CD14-positive monocyte (primary cell): ENCODE measurements at regions not wholly inside any gene's neighbourhood (a gene's known extent, or its start where the extent isn't known, plus 50 kb on each side); places are given as distances from the start of the nearest gene placed in this dataset.

Experiments used
- DNase-seq, 3 donors: peaks; one replicate each; pipeline ENCODE4 v3.0.0-alpha.2; 2011 to 2022
- H2AFZ ChIP-seq: 2 replicates; pipeline ENCODE4 v1.6.0; 2012; ENCODE audit warnings: mild to moderate bottlenecking, low read depth, low read length, inconsistent platforms; ENCODE audit not compliant: insufficient read depth, poor library complexity, severe bottlenecking
- H3K27ac ChIP-seq, 2 donors: 1 replicate in 1 of 2; 2 replicates in 1 of 2; pipeline ENCODE4 v1.5.1; 2012 to 2013; ENCODE audit warnings: low read length in 2 of 2, control low read depth in 1 of 2, inconsistent platforms in 1 of 2, low read depth in 1 of 2, mild to moderate bottlenecking in 1 of 2
- H3K27me3 ChIP-seq, 2 donors: one replicate each; pipeline versions ENCODE4 v1.6.0 to v1.6.1; 2011 to 2013; ENCODE audit warnings: low read length in 2 of 2; ENCODE audit not compliant: control insufficient read depth in 2 of 2, insufficient read depth in 2 of 2
- H3K36me3 ChIP-seq, 2 donors: replicated peaks in 1 of 2; 1 replicate in 1 of 2; 2 replicates in 1 of 2; pipeline versions ENCODE4 v1.5.1 to v1.6.1; 2012 to 2013; ENCODE audit warnings: low read length in 2 of 2, control low read depth in 1 of 2, inconsistent platforms in 1 of 2, mild to moderate bottlenecking in 1 of 2; ENCODE audit not compliant: insufficient read depth in 2 of 2, control insufficient read depth in 1 of 2
- H3K4me1 ChIP-seq, 2 donors: 1 replicate in 1 of 2; 2 replicates in 1 of 2; pipeline versions ENCODE4 v1.5.1 to v1.6.1; 2012 to 2013; ENCODE audit warnings: low read length in 2 of 2, control low read depth in 1 of 2, inconsistent platforms in 1 of 2, mild to moderate bottlenecking in 1 of 2, moderate library complexity in 1 of 2; ENCODE audit not compliant: insufficient read depth in 2 of 2, control insufficient read depth in 1 of 2
- H3K4me2 ChIP-seq: replicated peaks from 2 replicates; pipeline ENCODE3; 2012; ENCODE audit warnings: low read length, moderate library complexity, mild to moderate bottlenecking; ENCODE audit not compliant: poor library complexity, severe bottlenecking; ENCODE audit errors: extremely low read depth
- H3K4me3 ChIP-seq, 3 experiments: fragments of 200-600 bp in 1 of 3; sonication (generic) in 1 of 3; replicated peaks in 1 of 3; 1 replicate in 2 of 3; 2 replicates in 1 of 3; pipeline ENCODE4 v1.5.1; 2011 to 2013; ENCODE audit warnings: low read length in 3 of 3, mild to moderate bottlenecking in 3 of 3, control low read depth in 2 of 3, low read depth in 2 of 3, inconsistent platforms in 1 of 3, moderate library complexity in 1 of 3
- H3K79me2 ChIP-seq: 2 replicates; pipeline ENCODE4 v1.6.0; 2012; ENCODE audit warnings: mild to moderate bottlenecking, control low read depth, inconsistent platforms, low read length, moderate library complexity; ENCODE audit not compliant: insufficient read depth
- H3K9ac ChIP-seq: 2 replicates; pipeline ENCODE4 v1.6.0; 2017; ENCODE audit warnings: low read length, mild to moderate bottlenecking; ENCODE audit not compliant: insufficient read depth, poor library complexity, severe bottlenecking
- H3K9me3 ChIP-seq, 2 donors: replicated peaks in 1 of 2; 1 replicate in 1 of 2; 2 replicates in 1 of 2; pipeline versions ENCODE4 v1.5.1 to v1.6.1; 2012 to 2013; ENCODE audit warnings: low read length in 2 of 2, control low read depth in 1 of 2; ENCODE audit not compliant: control insufficient read depth in 1 of 2, insufficient read depth in 1 of 2
- H4K20me1 ChIP-seq: 2 replicates; pipeline ENCODE4 v1.6.0; 2012; ENCODE audit warnings: mild to moderate bottlenecking, low read length, control low read depth, moderate library complexity; ENCODE audit not compliant: insufficient read depth
- H3K27ac Mint-ChIP-seq, 7 donors: one replicate each; pipeline ENCODE4 v1.8.0; 2020; ENCODE audit warnings: mild to moderate bottlenecking in 7 of 7, mixed read lengths in 7 of 7, moderate library complexity in 6 of 7, inconsistent platforms in 2 of 7
- H3K27me3 Mint-ChIP-seq, 3 donors: one replicate each; pipeline ENCODE4 v1.8.0; 2021 to 2022; ENCODE audit warnings: low read depth in 3 of 3, mild to moderate bottlenecking in 3 of 3, mixed read lengths in 3 of 3, moderate library complexity in 3 of 3, inconsistent platforms in 1 of 3
- H3K36me3 Mint-ChIP-seq, 2 donors: one replicate each; pipeline ENCODE4 v1.8.0; 2020; ENCODE audit warnings: mixed read lengths in 2 of 2, inconsistent platforms in 1 of 2, mild to moderate bottlenecking in 1 of 2
- H3K4me1 Mint-ChIP-seq: one replicate; pipeline ENCODE4 v1.8.0; 2020; ENCODE audit warnings: mild to moderate bottlenecking, mixed read lengths
- H3K4me3 Mint-ChIP-seq, 2 donors: one replicate each; pipeline ENCODE4 v1.8.0; 2020; ENCODE audit warnings: mild to moderate bottlenecking in 2 of 2, mixed read lengths in 2 of 2, moderate library complexity in 1 of 2
- H3K9me3 Mint-ChIP-seq, 7 donors: one replicate each; pipeline ENCODE4 v1.8.0; 2020 to 2022; ENCODE audit warnings: mixed read lengths in 7 of 7, mild to moderate bottlenecking in 6 of 7, moderate library complexity in 6 of 7, inconsistent platforms in 2 of 7
- WGBS: methylation state at CpG from one replicate; pipeline ENCODE4 v1.1.5; 2013; ENCODE audit warnings: missing lambda C conversion rate; ENCODE audit not compliant: insufficient coverage; 5-methylcytosine and 5-hydroxymethylcytosine counted together
- intact Hi-C, 2 donors: fragments of 100-400 bp; cut with micrococcal nuclease; formaldehyde crosslinking; loops; one replicate each; pipeline versions ENCODE4 v1.15.0 to v1.15.1; 2023
- TF ChIP-seq, protein P1 (sequence below): fragments of 200-600 bp; IDR thresholded peaks from one replicate; pipeline ENCODE4 v1.8.0; 2022; ENCODE audit warnings: antibody characterized with exemption, mild to moderate bottlenecking

DNA sequence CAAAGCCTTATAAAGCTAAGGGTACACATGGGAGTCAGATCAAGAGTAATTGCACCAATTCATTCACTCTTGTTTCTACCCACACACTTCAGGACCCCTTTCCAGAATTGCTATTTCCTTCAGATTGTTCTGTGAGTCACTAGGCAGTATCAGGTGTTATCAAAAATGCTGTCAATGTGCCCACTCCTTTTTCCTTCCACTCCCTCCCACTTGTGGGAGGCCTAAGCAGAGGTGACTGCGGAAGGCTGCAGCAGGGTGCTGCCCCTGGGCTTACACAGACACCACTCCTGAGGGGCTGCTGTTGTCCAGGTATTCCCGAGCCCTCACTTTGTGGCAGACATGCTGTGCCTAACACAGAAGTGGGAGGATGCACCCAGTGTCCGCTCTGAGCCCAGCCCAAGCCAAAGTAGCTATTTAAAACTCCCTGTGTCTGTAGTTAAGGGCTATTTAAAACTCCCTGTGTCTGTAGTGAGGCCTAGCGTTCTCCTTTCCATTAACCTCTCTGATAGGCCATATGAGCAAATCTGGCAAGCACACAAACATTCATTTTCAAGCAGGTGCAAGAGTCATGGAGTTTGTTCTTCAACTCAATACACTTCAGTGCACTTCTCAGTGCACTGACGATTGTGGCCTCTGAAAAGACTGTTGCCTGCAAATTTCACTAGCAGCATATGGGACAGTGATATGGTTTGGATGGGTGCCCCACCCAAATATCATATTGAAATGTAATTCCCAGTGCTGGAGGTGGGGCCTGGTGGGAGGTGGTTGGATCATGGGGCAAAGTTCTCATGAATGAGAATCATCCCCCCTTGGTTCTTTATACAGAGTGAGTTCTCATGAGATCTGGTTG, 117.8 kb downstream of the PHLDA1 start:
- Mint-ChIP-seq H3K27me3 (peaks cover 3 to 12% (median 7%) of the 10 kb centered on the region in 3 donors), H3K4me1 (no peaks in the 10 kb centered on the region), H3K27ac (no peak overlapping the region), H3K4me3 (no peak overlapping the region), H3K36me3 (no peaks in the 10 kb centered on the region), H3K9me3 (peaks cover 0 to 4% (median 0%) of the 10 kb centered on the region in 7 donors)
- Histone ChIP-seq H3K27ac (no peak overlapping the region), H2AFZ (no peak overlapping the region), H3K4me3 (no peak overlapping the region), H3K4me1 (no peaks in the 10 kb centered on the region), H3K27me3 (no peaks in the 10 kb centered on the region), H4K20me1 (no peaks in the 10 kb centered on the region), H3K79me2 (no peaks in the 10 kb centered on the region), H3K9me3 (no peaks in the 10 kb centered on the region), H3K36me3 (no peaks in the 10 kb centered on the region), H3K4me2 (no peak overlapping the region), H3K9ac (no peak overlapping the region)
- TF ChIP-seq, protein P1, sequence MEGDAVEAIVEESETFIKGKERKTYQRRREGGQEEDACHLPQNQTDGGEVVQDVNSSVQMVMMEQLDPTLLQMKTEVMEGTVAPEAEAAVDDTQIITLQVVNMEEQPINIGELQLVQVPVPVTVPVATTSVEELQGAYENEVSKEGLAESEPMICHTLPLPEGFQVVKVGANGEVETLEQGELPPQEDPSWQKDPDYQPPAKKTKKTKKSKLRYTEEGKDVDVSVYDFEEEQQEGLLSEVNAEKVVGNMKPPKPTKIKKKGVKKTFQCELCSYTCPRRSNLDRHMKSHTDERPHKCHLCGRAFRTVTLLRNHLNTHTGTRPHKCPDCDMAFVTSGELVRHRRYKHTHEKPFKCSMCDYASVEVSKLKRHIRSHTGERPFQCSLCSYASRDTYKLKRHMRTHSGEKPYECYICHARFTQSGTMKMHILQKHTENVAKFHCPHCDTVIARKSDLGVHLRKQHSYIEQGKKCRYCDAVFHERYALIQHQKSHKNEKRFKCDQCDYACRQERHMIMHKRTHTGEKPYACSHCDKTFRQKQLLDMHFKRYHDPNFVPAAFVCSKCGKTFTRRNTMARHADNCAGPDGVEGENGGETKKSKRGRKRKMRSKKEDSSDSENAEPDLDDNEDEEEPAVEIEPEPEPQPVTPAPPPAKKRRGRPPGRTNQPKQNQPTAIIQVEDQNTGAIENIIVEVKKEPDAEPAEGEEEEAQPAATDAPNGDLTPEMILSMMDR, result no peak
- 89% methylated on average over 1 of the region's 5 CpGs for WGBS
- no peak for DNase-seq
- intact Hi-C loops, result no loop called here

DNA sequence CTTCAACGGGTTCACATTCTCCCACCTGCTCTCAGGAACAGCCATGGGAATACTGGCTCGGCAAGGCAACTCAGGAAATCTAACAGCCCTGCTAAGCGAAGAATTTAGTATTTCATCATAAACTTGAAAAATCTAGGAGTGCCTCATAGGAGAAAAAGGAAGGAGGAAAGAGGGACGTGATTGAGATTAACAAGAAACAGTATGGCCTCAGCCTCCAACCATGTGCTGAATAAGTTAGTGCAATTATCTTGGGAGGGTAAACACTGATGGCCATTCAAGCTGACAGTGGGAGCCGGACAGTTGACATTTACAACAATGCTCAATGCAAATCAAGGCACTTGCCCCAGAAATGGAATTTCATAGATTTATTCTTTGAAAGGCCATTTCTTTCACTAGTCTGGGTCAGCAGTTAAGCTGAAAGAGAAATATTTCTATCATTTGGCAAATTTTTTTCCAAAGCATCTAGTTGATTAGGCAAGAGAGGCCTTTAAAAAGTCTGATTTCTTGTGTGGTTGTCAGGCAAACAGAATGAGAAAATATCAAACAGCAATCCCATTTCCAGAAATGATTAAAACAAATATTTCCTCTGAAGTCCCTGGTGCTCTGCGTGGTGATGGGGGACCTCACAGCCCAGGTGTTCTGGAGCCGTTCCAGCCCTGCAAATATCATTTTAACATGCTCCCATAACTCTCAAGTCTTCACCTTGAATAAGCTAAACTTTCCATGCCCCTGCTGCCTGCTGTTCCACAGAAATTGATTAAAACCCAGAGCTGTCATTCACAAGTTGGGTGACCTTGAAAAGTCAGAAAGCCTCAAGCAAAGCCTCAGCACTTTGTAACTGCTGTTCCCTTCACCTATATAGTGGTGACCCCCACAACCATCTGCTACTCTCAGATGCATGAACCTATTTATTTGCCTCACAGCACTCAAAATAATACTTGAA, 121.6 kb downstream of the PHLDA1 start:
- Histone ChIP-seq H3K27me3 (no peaks in the 10 kb centered on the region), H4K20me1 (no peaks in the 10 kb centered on the region), H3K79me2 (no peaks in the 10 kb centered on the region), H3K9ac (no peak overlapping the region), H3K9me3 (no peaks in the 10 kb centered on the region), H3K4me3 (no peak overlapping the region), H3K4me1 (no peaks in the 10 kb centered on the region), H3K27ac (no peak overlapping the region), H3K4me2 (no peak overlapping the region), H3K36me3 (no peaks in the 10 kb centered on the region), H2AFZ (no peak overlapping the region)
- no peaks in the 10 kb centered on the region for H3K36me3 Mint-ChIP-seq
- H3K27ac Mint-ChIP-seq, result no peak overlapping the region
- H3K4me1 Mint-ChIP-seq, result no peaks in the 10 kb centered on the region
- TF ChIP-seq, protein P1, result no peak
- intact Hi-C loops, result no loop called here
- peaks cover 0 to 2% (median 0%) of the 10 kb centered on the region in 7 donors for H3K9me3 Mint-ChIP-seq
- no peak overlapping the region for H3K4me3 Mint-ChIP-seq
- DNase-seq, result no peak
- H3K27me3 Mint-ChIP-seq, result peaks cover 2 to 8% (median 6%) of the 10 kb centered on the region in 3 donors
- WGBS, result 94% methylated on average over 2 of the region's 7 CpGs
